ENCODE measurements at regions not wholly inside any gene's neighbourhood (a gene's known extent, or its start where the extent isn't known, plus 50 kb on each side); places are given as distances from the start of the nearest gene placed in this dataset.
"Not testable (repeated sequence)": the region's sequence is repeated elsewhere in the genome, so short reads cannot be mapped to it uniquely, and the experiment has no call there.

- CTCF ChIA-PET: no interaction called here
- Histone ChIP-seq H2AFZ (no peak overlapping the region), H3K27ac (no peak overlapping the region), H4K20me1 (ENCODE audit: insufficient read depth) (no peaks in the 10 kb centered on the region; the same call in 1 of the 2 replicates), H3K9me2 (ENCODE audit: insufficient read depth) (no peaks in the 10 kb centered on the region; the same call in 1 of the 2 replicates), H3K27me3 (ENCODE audit: insufficient read depth, low read depth) (no peaks in the 10 kb centered on the region), H3K36me3 (ENCODE audit: low read depth) (no peaks in the 10 kb centered on the region), H3K4me1 (replicated peaks; ENCODE audit: insufficient read depth) (no peaks in the 10 kb centered on the region), H3K4me2 (no peak overlapping the region), H3K4me3 (no peak overlapping the region), H3K79me2 (ENCODE audit: low read depth) (no peaks in the 10 kb centered on the region), H3F3A (ENCODE audit: insufficient read depth, low read depth) (no peaks in the 10 kb centered on the region), H3K9me3 (ENCODE audit: insufficient read depth, low read depth) (no peaks in the 10 kb centered on the region)
- BruUV-seq (replicated peaks): no TSS peak
- intact Hi-C loops (cut with micrococcal nuclease; ENCODE audit: unreplicated experiment): no loop called here
- no peak for DNase-seq
- POLR2A ChIA-PET (ENCODE audit: unreplicated experiment): no interaction called here
- no peak for TF ChIP-seq EZH2 (IDR thresholded peaks at IDR 0.05; ENCODE audit: low read depth)
- TF ChIP-seq CTCF (conservative IDR thresholded peaks at IDR 0.05): no peak
These were observed 704.5 kb upstream of the B3GALT2 start for GRCh38 chr1:193890935-193891334.

GRCh38 chr1:193884848-193885558, 698.6 kb upstream of the B3GALT2 start:
- Histone ChIP-seq H3K4me3 (no peak overlapping the region), H3K9me3 (ENCODE audit: insufficient read depth, low read depth) (no peaks in the 10 kb centered on the region), H3K27me3 (ENCODE audit: insufficient read depth, low read depth) (no peaks in the 10 kb centered on the region), H3K36me3 (ENCODE audit: low read depth) (no peaks in the 10 kb centered on the region), H3K9me2 (ENCODE audit: insufficient read depth) (no peaks in the 10 kb centered on the region), H4K20me1 (ENCODE audit: insufficient read depth) (no peaks in the 10 kb centered on the region; the same call in 1 of the 2 replicates), H3K4me2 (no peak overlapping the region), H3F3A (ENCODE audit: insufficient read depth, low read depth) (no peaks in the 10 kb centered on the region), H3K27ac (no peak overlapping the region), H3K4me1 (replicated peaks; ENCODE audit: insufficient read depth) (no peaks in the 10 kb centered on the region), H3K79me2 (ENCODE audit: low read depth) (no peaks in the 10 kb centered on the region), H2AFZ (no peak overlapping the region)
- no TSS peak for BruUV-seq (replicated peaks)
- ChIA-PET POLR2A (ENCODE audit: unreplicated experiment) (no interaction called here), CTCF (interaction anchor here (0.6 kb wide), 1 partner anchor 64 kb away, joined by 4 read pairs; no protein-coding TSS in a partner anchor)
- DNase-seq: no peak
- intact Hi-C loops (cut with micrococcal nuclease; ENCODE audit: unreplicated experiment): no loop called here
- TF ChIP-seq EZH2 (IDR thresholded peaks at IDR 0.05; ENCODE audit: low read depth) (no peak), CTCF (conservative IDR thresholded peaks at IDR 0.05) (no peak)

GRCh38 chr1:193877920-193878319, 691.5 kb upstream of the B3GALT2 start:
- intact Hi-C loops (cut with micrococcal nuclease; ENCODE audit: unreplicated experiment); H3K27ac ChIP-seq; BruUV-seq (replicated peaks); H3K4me1 ChIP-seq (replicated peaks; ENCODE audit: insufficient read depth); H3K27me3 ChIP-seq (ENCODE audit: insufficient read depth, low read depth); DNase-seq; H2AFZ ChIP-seq; H3K36me3 ChIP-seq (ENCODE audit: low read depth); H3K79me2 ChIP-seq (ENCODE audit: low read depth); H3K9me3 ChIP-seq (ENCODE audit: insufficient read depth, low read depth); H4K20me1 ChIP-seq (ENCODE audit: insufficient read depth); H3K4me2 ChIP-seq; POLR2A ChIA-PET (ENCODE audit: unreplicated experiment); CTCF ChIA-PET; H3K4me3 ChIP-seq; H3F3A ChIP-seq (ENCODE audit: insufficient read depth, low read depth); H3K9me2 ChIP-seq (ENCODE audit: insufficient read depth): not testable (repeated sequence)

GRCh38 chr1:193868425-193868824, 682.0 kb upstream of the B3GALT2 start:
- H3K9me3 ChIP-seq (ENCODE audit: insufficient read depth, low read depth): no peaks in the 10 kb centered on the region
- H3K9me2 ChIP-seq (ENCODE audit: insufficient read depth): no peaks in the 10 kb centered on the region
- BruUV-seq (replicated peaks): no TSS peak
- H3K36me3 ChIP-seq (ENCODE audit: low read depth): no peaks in the 10 kb centered on the region
- H4K20me1 ChIP-seq (ENCODE audit: insufficient read depth): no peaks in the 10 kb centered on the region
- no peak overlapping the region for H3K27ac ChIP-seq
- intact Hi-C loops (cut with micrococcal nuclease; ENCODE audit: unreplicated experiment): no loop called here
- no peak overlapping the region for H3K4me3 ChIP-seq
- CTCF ChIA-PET: no interaction called here
- H3F3A ChIP-seq (ENCODE audit: insufficient read depth, low read depth): no peaks in the 10 kb centered on the region
- no peak for TF ChIP-seq EZH2 (IDR thresholded peaks at IDR 0.05; ENCODE audit: low read depth)
- TF ChIP-seq CTCF (conservative IDR thresholded peaks at IDR 0.05): no peak
- no peak overlapping the region for H2AFZ ChIP-seq
- DNase-seq: no peak
- no peaks in the 10 kb centered on the region for H3K4me1 ChIP-seq (replicated peaks; ENCODE audit: insufficient read depth)
- H3K4me2 ChIP-seq: no peak overlapping the region
- POLR2A ChIA-PET (ENCODE audit: unreplicated experiment): no interaction called here
- H3K79me2 ChIP-seq (ENCODE audit: low read depth): no peaks in the 10 kb centered on the region
- no peaks in the 10 kb centered on the region for H3K27me3 ChIP-seq (ENCODE audit: insufficient read depth, low read depth)

All from PC-9 (cell line).